DND-41 (cell line): ENCODE measurements at regions not wholly inside any gene's neighbourhood (a gene's known extent, or its start where the extent isn't known, plus 50 kb on each side); places are given as distances from the start of the nearest gene placed in this dataset.

Experiments used
- EZH2 ChIP-seq: IDR thresholded peaks from 3 replicates; pipeline ENCODE4 v1.6.1; 2012; ENCODE audit warnings: borderline replicate concordance, low read depth, mild to moderate bottlenecking, moderate library complexity, low read length, inconsistent platforms; ENCODE audit not compliant: severe bottlenecking
- TF ChIP-seq, protein P1 (sequence below): IDR thresholded peaks from 2 replicates; pipeline ENCODE4 v1.5.1; 2012; ENCODE audit warnings: borderline replicate concordance, low read length, moderate library complexity, mild to moderate bottlenecking; ENCODE audit not compliant: poor library complexity, severe bottlenecking; ENCODE audit errors: extremely low read depth

- TF ChIP-seq, protein P1, sequence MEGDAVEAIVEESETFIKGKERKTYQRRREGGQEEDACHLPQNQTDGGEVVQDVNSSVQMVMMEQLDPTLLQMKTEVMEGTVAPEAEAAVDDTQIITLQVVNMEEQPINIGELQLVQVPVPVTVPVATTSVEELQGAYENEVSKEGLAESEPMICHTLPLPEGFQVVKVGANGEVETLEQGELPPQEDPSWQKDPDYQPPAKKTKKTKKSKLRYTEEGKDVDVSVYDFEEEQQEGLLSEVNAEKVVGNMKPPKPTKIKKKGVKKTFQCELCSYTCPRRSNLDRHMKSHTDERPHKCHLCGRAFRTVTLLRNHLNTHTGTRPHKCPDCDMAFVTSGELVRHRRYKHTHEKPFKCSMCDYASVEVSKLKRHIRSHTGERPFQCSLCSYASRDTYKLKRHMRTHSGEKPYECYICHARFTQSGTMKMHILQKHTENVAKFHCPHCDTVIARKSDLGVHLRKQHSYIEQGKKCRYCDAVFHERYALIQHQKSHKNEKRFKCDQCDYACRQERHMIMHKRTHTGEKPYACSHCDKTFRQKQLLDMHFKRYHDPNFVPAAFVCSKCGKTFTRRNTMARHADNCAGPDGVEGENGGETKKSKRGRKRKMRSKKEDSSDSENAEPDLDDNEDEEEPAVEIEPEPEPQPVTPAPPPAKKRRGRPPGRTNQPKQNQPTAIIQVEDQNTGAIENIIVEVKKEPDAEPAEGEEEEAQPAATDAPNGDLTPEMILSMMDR = no peak
- TF ChIP-seq EZH2 = no peak
Observed at GRCh38 chr22:49333206-49333605, 494.5 kb downstream of the BRD1 start.
